ENCODE measurements at regions not wholly inside any gene's neighbourhood (a gene's known extent, or its start where the extent isn't known, plus 50 kb on each side); places are given as distances from the start of the nearest gene placed in this dataset.

GRCh38 chr11:16448123-16448717 is 91.9 kb upstream of the SOX6 start:
- no peak overlapping the region for H3K4me3 ChIP-seq (replicated peaks in 1 of 2; ENCODE audit: low read depth in 2 of 2, low read length in 2 of 2)
- TF ChIP-seq CTCF (IDR thresholded peaks at IDR 0.05; ENCODE audit: low read depth, low read length) = no peak
- DNase-seq (ENCODE audit: low read depth in 2 of 2) = no peak

- TF ChIP-seq CTCF (IDR thresholded peaks at IDR 0.05; ENCODE audit: low read depth, low read length) = no peak
- DNase-seq (ENCODE audit: low read depth in 2 of 2) = no peak
- H3K4me3 ChIP-seq (replicated peaks in 1 of 2; ENCODE audit: low read depth in 2 of 2, low read length in 2 of 2) = no peak overlapping the region
Observed at GRCh38 chr11:16441461-16441860, 85.1 kb upstream of the SOX6 start.

- no peak for TF ChIP-seq CTCF (IDR thresholded peaks at IDR 0.05; ENCODE audit: low read depth, low read length)
- no peak for DNase-seq (ENCODE audit: low read depth in 2 of 2)
- H3K4me3 ChIP-seq (replicated peaks in 1 of 2; ENCODE audit: low read depth in 2 of 2, low read length in 2 of 2) = no peak overlapping the region
Observed at GRCh38 chr11:16440136-16440535, 83.8 kb upstream of the SOX6 start.

- DNase-seq (ENCODE audit: low read depth in 2 of 2) = no peak
- no peak for TF ChIP-seq CTCF (IDR thresholded peaks at IDR 0.05; ENCODE audit: low read depth, low read length)
- no peak overlapping the region for H3K4me3 ChIP-seq (replicated peaks in 1 of 2; ENCODE audit: low read depth in 2 of 2, low read length in 2 of 2)
Observed at GRCh38 chr11:16434036-16434435, 77.7 kb upstream of the SOX6 start.

GRCh38 chr11:16430674-16431073 is 74.3 kb upstream of the SOX6 start:
- DNase-seq (ENCODE audit: low read depth in 2 of 2) = no peak
- no peak overlapping the region for H3K4me3 ChIP-seq (replicated peaks in 1 of 2; ENCODE audit: low read depth in 2 of 2, low read length in 2 of 2)
- TF ChIP-seq CTCF (IDR thresholded peaks at IDR 0.05; ENCODE audit: low read depth, low read length) = no peak

GRCh38 chr11:16421826-16422225 is 65.5 kb upstream of the SOX6 start:
- H3K4me3 ChIP-seq (replicated peaks in 1 of 2; ENCODE audit: low read depth in 2 of 2, low read length in 2 of 2) = no peak overlapping the region
- TF ChIP-seq CTCF (IDR thresholded peaks at IDR 0.05; ENCODE audit: low read depth, low read length) = no peak
- DNase-seq (ENCODE audit: low read depth in 2 of 2) = no peak

Data from cardiac fibroblast (primary cell).